ENCODE measurements at regions not wholly inside any gene's neighbourhood (a gene's known extent, or its start where the extent isn't known, plus 50 kb on each side); places are given as distances from the start of the nearest gene placed in this dataset.

DNA sequence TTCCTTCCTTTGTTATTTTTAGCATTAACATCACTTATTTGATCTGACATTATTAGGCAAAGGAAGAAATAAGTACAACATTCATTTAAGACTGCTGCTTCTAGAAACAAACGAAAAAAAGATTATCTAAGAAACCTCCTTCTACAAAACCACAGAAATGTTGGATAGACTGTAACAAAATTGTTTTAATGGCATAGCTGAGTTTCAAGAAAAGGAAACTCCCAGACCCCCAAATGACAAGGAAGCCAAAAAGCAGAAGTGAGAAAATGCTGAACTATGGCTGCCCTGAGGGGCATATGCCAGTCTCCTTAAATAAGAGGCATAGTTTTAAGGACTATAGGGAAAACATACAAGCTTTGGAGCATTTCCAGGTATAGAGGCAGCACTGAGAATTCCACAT, 1431.6 kb upstream of the TENM3 start:
- TF ChIP-seq POLR2A (IDR thresholded peaks at IDR 0.05; ENCODE audit: low read length): no peak
- no peak for TF ChIP-seq GATA1 (IDR thresholded peaks at IDR 0.05; ENCODE audit: low read depth, low read length)

Measured in erythroblast (primary cell).